Adrenal gland (tissue), 9 donors: ENCODE measurements at regions not wholly inside any gene's neighbourhood (a gene's known extent, or its start where the extent isn't known, plus 50 kb on each side); places are given as distances from the start of the nearest gene placed in this dataset.

ENCODE experiments used
- DNase-seq, 7 donors: peaks; one replicate each; pipeline ENCODE4 v3.0.0-alpha.2; 2019 to 2020
- H3K27ac ChIP-seq, 5 donors: fragments of 200-600 bp; sonication (generic) in 4 of 5; 1 replicate in 3 of 5; 2 replicates in 2 of 5; pipeline versions ENCODE4 v1.5.1 to v1.8.0; 2016 to 2020; ENCODE audit warnings: mild to moderate bottlenecking in 1 of 5
- H3K27me3 ChIP-seq: fragments of 200-600 bp; 2 replicates; pipeline ENCODE4 v1.8.0; 2021
- H3K36me3 ChIP-seq, 2 donors: fragments of 200-600 bp; replicated peaks in 1 of 2; 1 replicate in 1 of 2; 2 replicates in 1 of 2; pipeline versions ENCODE4 v1.5.1 to v1.8.0; 2018 to 2022
- H3K4me1 ChIP-seq, 2 donors: fragments of 200-600 bp; replicated peaks in 1 of 2; 1 replicate in 1 of 2; 2 replicates in 1 of 2; pipeline versions ENCODE4 v1.5.1 to v1.8.0; 2018 to 2021
- H3K4me3 ChIP-seq, 4 donors: fragments of 200-600 bp; sonication (generic) in 3 of 4; one replicate each; pipeline ENCODE4 v1.5.1; 2016 to 2018
- H3K9me3 ChIP-seq, 3 donors: fragments of 200-600 bp; sonication (generic) in 1 of 3; replicated peaks in 1 of 3; 1 replicate in 2 of 3; 2 replicates in 1 of 3; pipeline versions ENCODE4 v1.5.1 to v1.8.0; 2016 to 2021
- POLR2A ChIP-seq, 2 donors: fragments of 450-650 bp; IDR thresholded peaks; one replicate each; pipeline ENCODE4 v1.6.1; 2017; ENCODE audit warnings: antibody characterized with exemption in 2 of 2, mild to moderate bottlenecking in 2 of 2, moderate library complexity in 1 of 2
- WGBS, 4 donors: extraction: QIAGEN DNeasy Blood & Tissue Kit in 2 of 4; methylation state at CpG; one replicate each; pipeline versions ENCODE4 v1.1.5 to v1.1.7; 2013 to 2017; 5-methylcytosine and 5-hydroxymethylcytosine counted together
- intact Hi-C, 2 donors: fragments of 100-400 bp; cut with DNase I; formaldehyde crosslinking; loops; one replicate each; pipeline versions ENCODE4 v1.14.1 to v1.15.0; 2022 to 2023
- TF ChIP-seq, protein P1 (sequence below), 6 experiments: fragments of 450-650 bp in 4 of 6; fragments of 200-600 bp in 2 of 6; sonication (generic) in 1 of 6; IDR thresholded peaks; 1 replicate in 5 of 6; 2 replicates in 1 of 6; pipeline versions ENCODE4 v1.5.1 to v1.8.0; 2016 to 2021; ENCODE audit warnings: antibody characterized with exemption in 6 of 6, mild to moderate bottlenecking in 2 of 6, moderate library complexity in 1 of 6
- donor health status: healthy with polysubstance abuse.
- donor health status: Bipolar disorder and iron deficiency.
- donor health status: DM: yes; HTN: yes; CAD: no.
- donor health status: DM: no; HTN: no; CAD: no.
- donor health status: DM: no; HTN: no; CAD: no.

DNA sequence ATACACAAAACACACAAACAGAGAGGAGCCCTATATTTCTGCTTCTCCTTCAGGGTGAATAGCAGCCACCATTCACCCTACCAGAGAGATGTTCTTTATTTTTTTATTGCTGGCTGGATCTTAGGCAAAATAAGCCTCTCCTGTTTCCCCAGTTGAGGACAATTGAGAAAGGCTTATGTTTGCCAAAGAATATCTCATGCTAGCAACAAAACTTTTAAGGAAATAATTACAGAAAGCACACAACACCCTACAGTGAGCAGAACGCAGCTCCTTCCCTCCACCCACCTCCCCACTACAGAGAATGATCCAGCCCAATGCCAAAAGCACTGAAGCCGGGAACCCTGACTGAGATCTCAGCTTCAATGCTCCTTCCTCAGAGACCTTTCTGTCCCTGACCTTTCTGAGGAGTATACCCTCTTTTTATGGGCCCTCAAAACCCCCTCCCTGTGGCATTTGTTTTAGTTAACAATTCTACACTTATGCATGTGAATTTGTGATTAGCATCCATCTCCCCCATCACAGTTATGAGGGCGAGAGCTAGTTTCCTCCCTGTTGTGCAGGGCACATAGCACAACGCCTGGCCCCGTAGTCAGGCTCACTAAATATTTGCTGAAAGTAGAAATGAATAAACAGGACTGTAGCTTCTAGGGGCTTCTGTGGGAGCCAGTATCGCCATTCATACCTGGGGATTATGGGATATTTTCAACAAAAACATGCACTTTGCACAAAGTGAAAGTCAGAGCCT lies 491.6 kb upstream of the CDH4 start:
- no peak for DNase-seq
- Histone ChIP-seq H3K9me3 (no peaks in the 10 kb centered on the region), H3K27me3 (no peaks in the 10 kb centered on the region), H3K27ac (no peak overlapping the region), H3K36me3 (no peaks in the 10 kb centered on the region), H3K4me3 (no peak overlapping the region), H3K4me1 (no peaks in the 10 kb centered on the region)
- WGBS, 4 donors: 64 to 81% (median 75%) methylated on average over 6 of the region's 6 CpGs
- TF ChIP-seq, protein P1, sequence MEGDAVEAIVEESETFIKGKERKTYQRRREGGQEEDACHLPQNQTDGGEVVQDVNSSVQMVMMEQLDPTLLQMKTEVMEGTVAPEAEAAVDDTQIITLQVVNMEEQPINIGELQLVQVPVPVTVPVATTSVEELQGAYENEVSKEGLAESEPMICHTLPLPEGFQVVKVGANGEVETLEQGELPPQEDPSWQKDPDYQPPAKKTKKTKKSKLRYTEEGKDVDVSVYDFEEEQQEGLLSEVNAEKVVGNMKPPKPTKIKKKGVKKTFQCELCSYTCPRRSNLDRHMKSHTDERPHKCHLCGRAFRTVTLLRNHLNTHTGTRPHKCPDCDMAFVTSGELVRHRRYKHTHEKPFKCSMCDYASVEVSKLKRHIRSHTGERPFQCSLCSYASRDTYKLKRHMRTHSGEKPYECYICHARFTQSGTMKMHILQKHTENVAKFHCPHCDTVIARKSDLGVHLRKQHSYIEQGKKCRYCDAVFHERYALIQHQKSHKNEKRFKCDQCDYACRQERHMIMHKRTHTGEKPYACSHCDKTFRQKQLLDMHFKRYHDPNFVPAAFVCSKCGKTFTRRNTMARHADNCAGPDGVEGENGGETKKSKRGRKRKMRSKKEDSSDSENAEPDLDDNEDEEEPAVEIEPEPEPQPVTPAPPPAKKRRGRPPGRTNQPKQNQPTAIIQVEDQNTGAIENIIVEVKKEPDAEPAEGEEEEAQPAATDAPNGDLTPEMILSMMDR (IDR thresholded peaks at IDR 0.05): no peak
- TF ChIP-seq POLR2A (IDR thresholded peaks at IDR 0.05): no peak
- intact Hi-C loops: no loop called here

DNA sequence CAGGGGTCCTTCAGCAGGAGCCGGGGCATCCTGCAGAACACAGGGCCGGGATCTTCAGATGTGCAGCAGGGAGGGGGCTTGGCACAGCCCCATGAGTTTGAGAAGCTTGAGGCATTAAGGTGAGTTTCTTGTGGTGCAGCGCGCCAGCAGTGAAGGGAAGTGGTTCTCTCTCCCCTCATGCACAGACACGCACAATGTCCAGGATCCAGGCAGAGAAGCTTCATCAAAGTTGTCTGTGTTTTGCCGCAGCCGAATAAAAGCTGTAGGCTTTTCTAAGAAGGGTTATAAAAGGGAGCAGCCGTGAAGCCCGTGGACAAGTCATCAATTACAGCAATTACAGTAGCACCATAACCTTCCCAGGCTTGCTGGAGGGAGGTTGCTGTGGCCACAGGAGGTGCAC lies 491.0 kb upstream of the CDH4 start:
- H3K4me3 ChIP-seq: no peak overlapping the region
- H3K36me3 ChIP-seq: no peaks in the 10 kb centered on the region
- no peaks in the 10 kb centered on the region for H3K9me3 ChIP-seq
- 61 to 69% (median 65%) methylated on average over 9 of the region's 9 CpGs for WGBS, 4 donors
- no peak overlapping the region for H3K27ac ChIP-seq
- intact Hi-C loops: no loop called here
- H3K27me3 ChIP-seq: no peaks in the 10 kb centered on the region
- no peaks in the 10 kb centered on the region for H3K4me1 ChIP-seq
- TF ChIP-seq, protein P1 (IDR thresholded peaks at IDR 0.05): no peak
- TF ChIP-seq POLR2A (IDR thresholded peaks at IDR 0.05): no peak
- no peak for DNase-seq

DNA sequence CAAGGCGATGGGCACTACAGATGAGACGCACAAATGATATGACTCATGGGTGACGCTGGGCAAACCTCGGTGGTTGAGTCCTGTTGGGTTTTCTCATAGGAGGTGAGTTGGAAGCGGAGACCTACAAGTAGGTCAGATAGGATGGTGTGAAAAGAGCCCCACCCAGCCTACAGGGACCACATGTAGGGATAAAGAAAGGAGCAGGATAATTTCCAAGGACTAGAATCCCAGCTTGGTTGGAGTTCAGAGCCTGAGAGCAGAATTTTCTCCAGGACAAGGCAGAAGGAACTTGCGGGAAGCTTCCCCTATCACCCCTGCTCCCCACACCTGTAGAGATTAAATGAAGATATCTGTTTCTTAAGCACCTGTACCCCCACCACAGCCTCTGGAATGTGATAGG lies 489.7 kb upstream of the CDH4 start:
- Histone ChIP-seq H3K4me3 (no peak overlapping the region), H3K36me3 (no peaks in the 10 kb centered on the region), H3K27ac (no peak overlapping the region), H3K27me3 (no peaks in the 10 kb centered on the region), H3K4me1 (no peaks in the 10 kb centered on the region), H3K9me3 (no peaks in the 10 kb centered on the region)
- 89 to 94% (median 92%) methylated on average over 6 of the region's 6 CpGs for WGBS, 4 donors
- TF ChIP-seq, protein P1 (IDR thresholded peaks at IDR 0.05): no peak
- no peak for TF ChIP-seq POLR2A (IDR thresholded peaks at IDR 0.05)
- intact Hi-C loops: no loop called here
- DNase-seq: no peak

GRCh38 chr20:60764328-60764727 lies 487.7 kb upstream of the CDH4 start:
- Histone ChIP-seq H3K27me3 (no peaks in the 10 kb centered on the region), H3K36me3 (no peaks in the 10 kb centered on the region), H3K4me3 (no peak overlapping the region), H3K27ac (no peak overlapping the region), H3K9me3 (no peaks in the 10 kb centered on the region), H3K4me1 (no peaks in the 10 kb centered on the region)
- DNase-seq: no peak
- WGBS, 4 donors: 74 to 92% (median 87%) methylated on average over 4 of the region's 4 CpGs
- TF ChIP-seq, protein P1 (IDR thresholded peaks at IDR 0.05): no peak
- TF ChIP-seq POLR2A (IDR thresholded peaks at IDR 0.05): no peak
- intact Hi-C loops: no loop called here
